Ramos (cell line): ENCODE measurements at regions not wholly inside any gene's neighbourhood (a gene's known extent, or its start where the extent isn't known, plus 50 kb on each side); places are given as distances from the start of the nearest gene placed in this dataset.
"Not testable (repeated sequence)": the region's sequence is repeated elsewhere in the genome, so short reads cannot be mapped to it uniquely, and the experiment has no call there.

Experiments used
- in situ Hi-C: fragments of 300-500 bp; cut with MboI; formaldehyde crosslinking; loops from one replicate; pipeline ENCODE4 v1.14.3; 2022; ENCODE audit warnings: low sequenced_read_pairs; ENCODE audit not compliant: unreplicated experiment

DNA sequence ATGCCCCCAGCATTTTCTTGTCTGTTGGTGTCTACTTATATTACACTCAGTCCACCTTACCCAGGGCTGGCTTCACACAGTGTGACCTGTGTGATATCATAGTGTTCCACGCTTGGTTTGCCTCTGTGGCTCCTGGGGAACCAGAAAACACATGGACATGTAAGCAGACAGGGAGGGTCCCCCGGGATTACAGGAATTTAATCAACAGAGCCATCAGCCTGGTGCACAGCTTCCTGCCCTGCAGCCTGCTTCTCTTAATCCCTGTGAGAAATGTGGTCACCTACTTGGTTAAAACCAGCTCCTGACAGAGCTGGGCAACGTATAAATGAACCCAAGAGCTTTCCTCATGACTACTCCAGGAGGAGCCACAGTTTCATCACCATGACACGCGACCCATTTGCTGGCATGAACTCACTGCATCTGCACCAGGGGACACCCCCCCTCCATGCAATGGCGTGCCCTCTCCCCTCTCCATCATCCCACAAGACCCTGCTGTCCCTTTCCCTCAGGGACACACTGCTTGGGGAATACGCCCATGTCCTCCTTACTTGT is 152.1 kb downstream of the UQCRFS1 start:
- in situ Hi-C loops: no loop called here

DNA sequence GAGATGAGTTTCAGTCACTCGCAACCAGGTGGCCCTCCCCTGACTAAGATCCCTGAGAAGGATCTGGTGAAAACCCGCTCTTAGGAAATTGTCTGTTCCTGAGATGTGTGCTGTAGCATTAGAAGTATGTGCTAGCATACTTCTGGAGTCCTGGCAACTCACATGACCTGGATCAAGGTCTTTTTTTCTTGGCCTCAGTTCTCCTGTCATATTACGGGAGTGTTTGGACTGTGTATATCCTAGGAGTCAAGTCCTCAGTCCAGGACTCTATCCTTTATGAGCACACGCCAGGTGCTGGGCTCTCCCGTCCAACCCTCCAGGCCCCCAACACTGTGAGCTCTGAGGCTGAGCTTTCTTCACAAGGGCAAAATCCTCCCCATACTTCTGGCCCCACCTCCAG is 156.4 kb downstream of the UQCRFS1 start:
- in situ Hi-C loops: no loop called here

DNA sequence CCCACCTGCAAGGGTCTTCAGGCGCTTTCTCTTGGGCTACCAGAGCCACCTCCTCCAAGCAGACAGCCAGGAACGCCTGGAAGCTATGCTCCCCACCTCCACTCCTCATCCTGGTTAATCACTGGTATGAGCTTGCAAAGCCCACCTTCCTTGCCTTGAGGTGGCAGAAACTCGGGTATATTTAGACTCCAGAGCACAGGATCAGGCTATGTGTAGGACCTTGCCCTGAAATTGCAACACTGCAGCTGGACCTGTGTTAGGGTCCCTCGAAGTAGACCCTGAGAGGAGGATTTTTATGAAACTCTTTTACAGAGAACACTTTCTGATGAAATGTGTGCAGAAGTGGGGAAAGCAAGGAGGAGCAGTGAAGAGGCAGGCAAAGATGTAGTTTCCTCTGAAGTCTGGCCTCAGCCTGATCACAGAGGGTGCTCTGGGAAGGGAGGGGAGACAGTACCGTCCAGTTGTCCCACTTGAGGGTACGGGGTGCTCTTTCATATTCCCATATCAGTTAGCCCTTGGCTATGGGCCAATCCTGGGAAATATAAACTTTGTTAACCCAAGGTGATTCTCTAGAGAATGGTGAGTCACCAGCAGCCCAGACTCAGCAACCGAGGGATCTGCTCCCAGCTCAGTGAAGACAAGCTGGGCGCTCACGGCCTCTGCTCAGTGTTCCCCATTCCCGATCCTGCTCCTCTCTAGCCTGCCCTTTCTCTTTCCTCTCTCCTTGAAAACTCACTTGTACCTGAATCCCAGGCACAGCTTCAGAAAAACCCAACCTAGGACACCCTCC is 157.9 kb downstream of the UQCRFS1 start:
- in situ Hi-C loops: no loop called here

DNA sequence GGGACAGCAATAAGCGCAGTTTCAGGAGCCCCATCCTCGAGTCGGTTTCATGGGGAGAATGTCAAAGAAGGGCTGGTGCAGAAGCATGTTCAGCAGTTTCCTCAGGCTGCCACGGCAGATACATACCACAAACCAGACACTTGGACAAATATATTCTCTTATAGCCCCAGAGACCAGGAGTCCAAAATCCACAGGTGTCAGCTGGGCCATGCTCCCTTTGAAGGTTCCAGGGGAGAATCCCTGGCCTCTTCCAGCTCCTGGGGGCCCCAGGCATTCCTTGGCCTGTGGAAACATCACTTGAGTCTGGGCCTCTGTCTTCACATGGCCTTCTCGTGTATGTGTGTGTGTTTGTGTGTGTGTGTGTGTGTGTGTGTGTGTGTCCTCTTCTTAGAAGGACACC is 164.1 kb downstream of the UQCRFS1 start:
- in situ Hi-C loops: no loop called here

DNA sequence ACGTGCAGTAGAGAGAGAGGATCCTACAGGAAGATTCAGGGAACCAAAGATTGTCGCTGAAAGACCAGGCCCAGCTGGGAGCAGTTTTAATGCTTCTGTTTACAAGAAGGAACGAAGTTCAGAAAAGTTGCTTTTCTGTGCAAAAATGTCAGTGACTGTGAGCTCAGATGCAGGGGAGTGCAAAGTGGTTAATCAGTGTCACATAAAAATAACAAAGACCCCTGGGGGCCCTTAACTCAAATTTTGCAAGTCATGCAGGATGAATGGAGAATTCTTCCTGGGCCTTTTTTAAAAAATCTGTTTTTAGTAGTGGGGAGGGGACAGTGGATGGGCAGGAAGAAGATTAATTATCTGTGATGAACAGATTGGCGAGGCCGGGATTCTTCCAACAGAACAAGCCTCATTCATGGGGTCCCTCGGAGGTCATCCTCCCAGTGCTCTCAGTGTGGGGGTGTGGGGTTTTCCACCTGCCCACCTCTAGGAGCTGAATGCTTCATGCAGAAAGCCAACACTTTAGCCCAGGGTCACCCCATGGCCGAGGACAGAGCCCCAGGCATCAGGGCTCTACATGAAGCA is 167.2 kb downstream of the UQCRFS1 start:
- in situ Hi-C loops: no loop called here

DNA sequence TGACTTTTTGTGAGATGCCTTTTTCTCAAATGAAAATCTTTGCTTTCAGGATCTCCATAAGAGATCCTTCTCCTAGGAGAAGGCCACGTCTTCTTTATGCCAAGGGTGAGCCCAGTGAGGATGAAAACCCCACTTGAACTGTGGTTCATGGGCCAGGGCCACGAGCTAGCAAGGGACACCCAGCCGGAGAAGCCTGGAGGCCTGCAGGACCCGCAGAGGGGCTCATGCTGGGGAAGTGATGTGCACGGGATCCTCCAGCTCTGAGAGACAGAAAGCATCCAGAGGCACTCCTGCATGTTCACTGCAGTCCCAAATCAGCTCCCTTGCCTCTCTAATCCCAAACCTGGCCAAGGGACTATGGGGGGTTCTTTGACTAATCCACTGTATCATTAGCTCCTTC is 168.9 kb downstream of the UQCRFS1 start:
- in situ Hi-C loops: no loop called here

DNA sequence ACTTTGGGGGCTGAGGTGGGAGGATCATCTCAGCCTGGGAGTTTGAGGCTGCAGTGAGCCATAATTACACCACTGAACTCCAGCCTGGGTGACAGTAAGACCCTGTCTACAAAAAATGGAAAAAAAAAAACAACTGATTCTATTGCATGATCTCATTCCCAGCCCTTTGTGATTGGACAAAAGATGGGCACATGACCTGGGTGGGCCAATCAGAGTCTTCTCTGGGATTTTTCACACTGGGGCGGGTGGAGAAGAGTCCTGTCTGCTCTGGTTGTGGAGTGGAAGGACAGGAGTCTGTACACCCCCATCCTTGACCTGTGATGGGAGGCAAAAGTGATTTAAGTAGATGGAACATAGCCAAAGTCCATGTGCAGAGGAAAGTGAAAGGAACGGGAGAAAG is 170.5 kb downstream of the UQCRFS1 start:
- in situ Hi-C loops: no loop called here

DNA sequence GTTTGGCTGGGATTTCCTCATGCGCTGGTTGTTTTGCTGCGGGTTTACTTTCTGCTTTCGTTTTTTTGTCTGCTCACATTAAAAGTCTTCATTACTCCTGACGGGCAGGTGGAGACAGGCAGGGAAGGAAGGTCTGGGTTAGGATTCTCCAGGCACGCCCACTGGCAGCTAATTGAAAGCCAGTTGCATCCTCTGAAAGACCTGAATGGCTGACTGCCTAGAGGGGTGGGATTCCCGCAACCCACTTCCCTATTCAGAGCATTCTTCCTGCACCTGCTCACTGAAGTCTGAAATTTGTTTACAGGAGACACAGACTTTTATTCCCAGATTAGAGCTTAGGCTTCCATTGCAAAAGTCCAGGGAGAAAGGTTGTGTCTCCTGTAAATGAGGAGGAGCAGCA is 172.0 kb downstream of the UQCRFS1 start:
- in situ Hi-C loops: no loop called here

DNA sequence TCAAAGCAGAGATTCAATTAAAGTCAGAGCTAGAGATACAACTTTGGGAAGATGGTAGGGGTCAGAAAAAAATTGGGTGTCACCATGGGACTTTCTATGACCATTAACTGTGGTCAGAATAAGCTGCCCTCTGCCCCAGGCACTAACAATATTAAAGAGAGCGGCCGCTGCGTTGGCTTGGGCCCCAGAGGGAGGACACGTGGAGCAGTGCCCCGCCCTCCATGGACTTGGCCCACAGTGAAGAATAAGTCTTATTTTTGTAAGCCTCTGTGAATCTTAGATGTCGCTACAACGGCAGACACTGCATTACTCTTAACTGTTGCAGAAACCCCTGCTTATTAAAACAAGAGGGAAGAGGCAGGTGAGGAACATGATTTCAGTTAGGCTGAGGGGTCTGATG is 172.7 kb downstream of the UQCRFS1 start:
- in situ Hi-C loops: no loop called here

DNA sequence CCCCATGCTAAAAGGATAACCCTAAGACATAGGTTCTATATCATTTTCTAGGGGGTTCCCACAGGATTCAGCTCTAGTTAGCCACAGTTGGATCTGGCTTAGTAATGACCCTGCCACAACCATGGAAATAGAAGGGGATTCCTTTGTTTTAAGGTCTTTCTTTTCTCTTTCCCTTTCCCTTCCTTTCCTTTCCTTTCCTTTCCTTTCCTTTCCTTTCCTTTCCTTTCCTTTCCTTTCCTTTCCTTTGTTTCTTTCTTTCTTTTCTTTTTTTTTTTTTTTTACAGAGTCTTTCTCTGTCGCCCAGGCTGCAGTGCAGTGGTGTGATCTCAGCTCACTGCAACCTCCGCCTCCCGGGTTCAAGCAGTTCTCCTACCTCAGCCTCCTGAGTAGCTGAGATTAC is 173.9 kb downstream of the UQCRFS1 start:
- in situ Hi-C loops: not testable (repeated sequence)

DNA sequence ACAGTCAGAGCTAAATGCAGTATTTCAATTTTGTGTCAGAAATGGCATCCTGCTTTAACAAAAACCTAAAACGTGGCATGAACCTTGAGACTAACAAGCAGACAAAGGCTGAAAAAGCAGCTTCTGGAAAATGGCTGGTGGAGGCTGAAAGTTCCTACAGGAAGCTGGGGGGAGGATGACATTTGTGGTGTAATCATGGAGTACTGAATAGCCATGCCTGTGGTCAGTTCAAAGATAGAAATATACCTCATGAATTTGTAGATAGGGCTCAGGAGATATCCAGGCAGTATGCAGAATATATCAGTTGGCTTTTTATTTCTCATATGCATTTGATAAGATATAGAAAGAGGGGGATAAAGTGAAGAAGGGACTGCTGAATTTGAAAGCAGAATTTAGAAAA is 181.7 kb downstream of the UQCRFS1 start:
- in situ Hi-C loops: no loop called here

DNA sequence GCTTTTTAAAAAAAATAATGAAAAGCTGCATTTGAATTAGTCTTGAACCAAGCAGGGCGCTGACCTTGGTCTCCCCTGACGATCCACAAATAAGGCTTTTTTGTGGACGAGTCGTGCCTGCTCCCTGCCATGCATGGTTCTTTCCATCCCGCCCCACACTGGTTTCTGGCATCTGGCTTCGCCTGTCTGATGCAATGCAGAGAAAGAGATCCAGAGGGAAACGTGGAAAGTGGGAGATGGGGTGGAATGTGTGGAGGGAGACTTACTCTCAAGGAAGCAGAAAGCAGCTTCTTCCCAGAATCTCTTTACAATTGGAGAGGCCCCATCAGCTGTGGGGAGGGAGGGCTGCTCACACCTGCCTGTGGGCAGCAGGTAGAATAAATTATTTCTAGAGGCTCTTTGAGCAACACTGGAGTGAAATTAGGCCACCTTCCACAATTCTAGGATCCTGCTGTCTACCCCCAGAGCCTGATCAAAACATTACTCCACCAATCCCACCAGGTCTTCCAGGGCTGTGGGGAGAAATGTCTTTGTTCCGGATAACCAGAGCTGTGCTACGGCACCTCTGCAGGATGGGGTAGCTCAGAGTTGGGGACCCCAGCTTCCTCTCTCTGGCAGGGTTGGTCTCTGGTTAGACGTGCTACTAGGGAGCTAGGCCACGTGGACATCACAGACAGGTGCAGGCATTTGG is 183.5 kb downstream of the UQCRFS1 start:
- in situ Hi-C loops: no loop called here

DNA sequence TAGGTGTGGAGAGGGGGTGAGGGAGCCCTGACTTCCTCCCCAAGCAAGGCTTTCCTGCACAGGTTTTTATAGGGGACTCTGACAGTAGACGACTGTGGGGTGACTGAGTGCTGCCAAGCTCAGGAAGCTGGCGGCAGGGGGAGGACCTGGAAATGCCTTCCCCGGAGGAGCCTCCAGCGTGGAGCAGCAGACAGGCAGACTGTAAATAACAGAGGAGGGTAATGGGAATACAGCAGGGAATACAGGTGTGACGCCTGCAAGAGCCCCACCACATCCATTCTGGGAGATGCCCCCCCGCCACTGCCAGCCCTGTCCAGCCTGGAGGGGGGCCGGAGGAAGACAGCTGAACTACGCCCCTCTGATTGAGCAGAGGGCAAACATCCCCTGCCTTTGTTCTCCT is 190.4 kb downstream of the UQCRFS1 start:
- in situ Hi-C loops: no loop called here

DNA sequence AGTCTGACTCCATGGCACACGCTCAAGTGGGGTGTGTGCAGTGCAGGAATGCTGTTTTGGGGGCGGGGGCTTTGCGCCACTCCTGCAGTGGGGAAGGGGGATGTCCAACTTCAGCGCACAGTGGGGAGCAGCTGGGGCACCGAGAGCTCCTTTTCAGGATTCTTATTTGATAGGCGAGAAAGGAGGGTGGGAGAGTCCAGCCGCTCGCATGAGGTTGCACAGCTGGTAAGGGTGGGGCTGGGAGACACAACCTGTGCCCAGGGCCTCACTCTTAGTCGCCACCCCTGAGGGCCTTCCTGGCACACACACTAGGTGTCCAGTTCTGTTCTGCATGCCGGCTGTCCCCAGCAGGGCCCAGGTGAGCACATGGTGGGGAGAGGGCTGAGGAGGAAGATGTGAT is 190.8 kb downstream of the UQCRFS1 start:
- in situ Hi-C loops: no loop called here

DNA sequence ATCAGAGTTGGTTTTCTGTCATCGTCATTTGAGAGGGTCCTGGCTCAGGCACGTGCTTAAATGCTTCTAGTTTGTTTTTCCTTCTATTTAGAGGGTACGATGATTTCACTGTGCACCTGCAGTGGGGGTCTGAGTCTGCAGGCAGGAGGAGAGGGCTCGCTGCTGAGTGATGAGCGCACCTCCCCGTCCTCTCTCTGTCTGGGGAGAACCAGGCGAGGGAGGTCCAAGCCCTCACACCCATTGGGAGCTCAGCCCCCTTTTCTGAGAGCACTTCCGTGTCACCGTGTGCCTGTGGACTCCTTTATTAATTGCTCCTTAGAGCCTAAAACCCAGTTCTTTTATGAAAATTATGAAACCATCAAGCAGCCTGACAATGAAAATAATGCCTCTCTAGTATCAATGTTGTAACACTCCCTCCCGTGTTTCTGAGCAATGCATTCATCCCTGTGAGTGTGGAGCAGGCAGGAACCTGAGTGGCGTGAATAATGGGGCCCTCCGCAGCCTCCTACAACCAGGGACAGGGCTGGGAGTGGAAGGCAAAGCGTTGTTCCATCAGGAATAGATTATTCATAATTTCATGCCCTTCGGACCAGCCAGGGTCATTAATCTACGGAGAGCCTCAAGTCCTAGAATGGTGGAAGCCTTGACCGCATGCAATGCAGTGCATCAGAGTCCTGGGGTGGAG is 191.6 kb downstream of the UQCRFS1 start:
- in situ Hi-C loops: no loop called here

DNA sequence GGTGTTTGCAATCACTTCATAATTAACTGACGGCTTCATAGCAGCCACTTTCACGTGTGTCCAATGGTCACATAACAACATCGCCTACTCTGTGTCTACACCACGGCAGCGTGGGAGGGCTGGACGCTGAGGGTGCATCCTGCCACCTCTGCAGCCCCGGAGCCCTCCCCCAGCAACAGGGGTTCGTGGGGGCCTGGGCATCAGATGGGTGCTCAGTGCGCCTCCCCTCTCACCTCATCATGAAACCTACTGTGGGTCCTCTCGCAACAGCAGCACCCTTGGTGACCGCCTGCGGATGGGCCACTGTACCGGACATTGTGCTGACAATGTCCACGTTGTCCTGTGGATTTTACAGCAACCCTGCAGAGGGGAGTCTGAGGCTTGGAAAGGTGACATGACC is 193.5 kb downstream of the UQCRFS1 start:
- in situ Hi-C loops: no loop called here

DNA sequence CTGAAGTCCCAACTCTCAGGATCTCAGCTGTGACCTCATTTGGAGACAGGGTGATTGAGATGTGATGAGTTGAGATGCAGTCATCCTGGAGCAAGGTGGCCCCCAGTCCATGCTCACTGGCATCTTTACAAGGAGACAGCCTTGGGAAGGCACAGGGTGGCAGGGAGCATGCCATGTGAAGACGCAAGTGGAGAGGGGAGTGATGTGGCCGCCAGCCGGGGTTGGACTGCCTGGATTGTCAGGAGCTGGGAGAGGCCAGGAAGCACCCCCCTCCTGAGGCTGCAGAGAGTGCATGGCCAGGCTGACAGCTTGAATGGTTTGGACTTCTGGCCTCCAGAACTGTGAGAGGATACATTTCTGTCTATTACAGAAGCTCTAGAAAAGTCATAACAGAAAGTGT is 194.4 kb downstream of the UQCRFS1 start:
- in situ Hi-C loops: no loop called here

DNA sequence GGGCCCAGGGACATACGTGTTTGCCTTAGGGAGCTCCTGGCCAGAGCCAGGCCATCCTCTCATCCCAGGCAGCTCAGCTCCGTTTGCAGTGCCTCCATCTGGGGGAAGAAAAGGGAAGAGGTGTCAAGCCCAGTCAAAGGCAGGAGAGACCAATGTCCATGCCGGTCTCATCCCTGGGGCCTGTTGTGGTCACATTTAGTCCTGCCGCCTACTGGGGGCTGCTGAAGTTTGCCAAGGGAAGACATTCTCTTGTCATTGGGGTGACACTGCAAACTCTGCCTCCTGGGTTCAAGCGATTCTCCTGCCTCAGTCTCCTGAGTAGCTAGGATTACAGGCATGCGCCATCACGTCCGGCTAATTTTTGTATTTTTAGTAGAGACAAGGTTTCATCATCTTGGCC is 195.2 kb downstream of the UQCRFS1 start:
- in situ Hi-C loops: no loop called here

DNA sequence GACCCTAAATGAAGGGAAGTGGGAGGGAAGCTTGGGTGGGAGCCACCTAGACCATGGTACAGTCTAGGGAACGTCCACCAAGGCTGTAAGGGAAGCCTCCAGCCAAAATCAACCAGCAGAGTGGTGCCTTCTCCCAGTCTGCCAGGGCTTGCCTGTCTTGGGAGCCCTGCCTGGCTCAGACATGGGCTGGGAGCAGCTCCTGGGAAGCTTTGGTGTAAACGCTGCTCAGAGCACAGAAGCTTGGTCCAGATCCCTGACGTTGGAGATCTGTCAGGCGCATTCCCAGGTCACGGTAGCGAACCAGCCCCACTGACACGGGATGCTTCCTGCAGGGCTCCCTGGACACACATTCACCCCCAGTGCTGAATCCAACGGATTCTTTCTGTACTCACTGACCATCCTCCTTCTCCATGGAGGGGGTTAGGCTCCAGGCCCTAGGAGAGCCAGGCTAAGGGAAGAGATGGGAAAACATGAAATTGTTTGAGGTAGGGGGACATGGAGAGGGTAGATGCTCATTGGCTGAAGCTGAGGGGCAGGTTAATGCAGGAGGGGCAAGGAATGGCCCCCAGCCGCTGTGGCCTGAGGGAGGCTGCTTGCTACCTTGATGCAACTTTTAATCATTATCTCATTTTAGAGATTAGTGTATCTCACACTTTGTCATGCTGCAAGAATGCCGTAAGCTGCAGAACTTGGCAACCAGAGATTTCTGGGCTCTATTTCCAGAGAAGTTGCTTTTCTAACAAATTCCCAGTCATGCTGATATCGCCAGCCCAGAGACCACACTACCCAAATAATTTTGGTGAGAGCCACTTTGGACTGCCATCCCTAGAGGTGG is 195.8 kb downstream of the UQCRFS1 start:
- in situ Hi-C loops: no loop called here

DNA sequence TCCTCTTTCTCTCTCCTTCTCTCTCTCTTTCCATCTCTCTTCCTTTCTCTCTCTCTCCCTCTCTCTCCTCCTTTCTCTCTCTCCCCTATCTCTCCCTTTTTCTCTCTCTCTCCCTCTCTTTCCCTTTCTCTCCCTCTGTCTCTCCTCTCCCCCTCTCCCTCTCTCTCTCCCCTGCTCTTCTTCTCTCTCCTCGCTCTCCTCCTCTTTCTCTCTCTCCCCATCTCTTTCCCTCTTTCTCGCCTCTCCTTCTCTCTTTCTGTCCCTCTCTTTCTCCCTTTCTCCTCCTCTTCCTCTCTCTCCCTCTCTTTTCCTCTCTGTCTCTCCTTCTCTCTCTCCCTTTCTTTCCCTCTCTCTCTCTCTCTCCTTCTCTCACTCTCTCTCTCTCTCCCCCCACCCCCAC is 196.6 kb downstream of the UQCRFS1 start:
- in situ Hi-C loops: no loop called here
